ENCODE measurements at regions not wholly inside any gene's neighbourhood (a gene's known extent, or its start where the extent isn't known, plus 50 kb on each side); places are given as distances from the start of the nearest gene placed in this dataset.

DNA sequence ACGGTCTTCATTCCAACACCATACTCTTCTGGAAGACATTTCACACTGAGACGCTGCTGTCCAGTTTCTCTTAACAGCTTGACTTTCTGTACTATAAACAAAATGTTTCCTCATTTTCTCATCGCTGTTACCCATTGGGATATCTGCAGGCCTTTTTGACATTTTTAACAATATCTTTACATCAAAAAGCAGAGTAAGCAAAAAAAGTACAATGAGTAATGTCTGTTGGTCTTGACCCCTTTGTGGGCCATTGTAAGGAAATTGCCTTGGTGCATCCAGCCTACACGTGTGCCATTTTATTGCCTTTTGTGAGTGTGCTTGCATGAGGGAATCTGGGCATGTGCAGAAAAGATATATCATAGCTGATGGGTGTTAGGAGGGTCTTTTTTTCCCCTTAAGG, 129.1 kb upstream of the MANEA start:
- TF ChIP-seq, protein P1, sequence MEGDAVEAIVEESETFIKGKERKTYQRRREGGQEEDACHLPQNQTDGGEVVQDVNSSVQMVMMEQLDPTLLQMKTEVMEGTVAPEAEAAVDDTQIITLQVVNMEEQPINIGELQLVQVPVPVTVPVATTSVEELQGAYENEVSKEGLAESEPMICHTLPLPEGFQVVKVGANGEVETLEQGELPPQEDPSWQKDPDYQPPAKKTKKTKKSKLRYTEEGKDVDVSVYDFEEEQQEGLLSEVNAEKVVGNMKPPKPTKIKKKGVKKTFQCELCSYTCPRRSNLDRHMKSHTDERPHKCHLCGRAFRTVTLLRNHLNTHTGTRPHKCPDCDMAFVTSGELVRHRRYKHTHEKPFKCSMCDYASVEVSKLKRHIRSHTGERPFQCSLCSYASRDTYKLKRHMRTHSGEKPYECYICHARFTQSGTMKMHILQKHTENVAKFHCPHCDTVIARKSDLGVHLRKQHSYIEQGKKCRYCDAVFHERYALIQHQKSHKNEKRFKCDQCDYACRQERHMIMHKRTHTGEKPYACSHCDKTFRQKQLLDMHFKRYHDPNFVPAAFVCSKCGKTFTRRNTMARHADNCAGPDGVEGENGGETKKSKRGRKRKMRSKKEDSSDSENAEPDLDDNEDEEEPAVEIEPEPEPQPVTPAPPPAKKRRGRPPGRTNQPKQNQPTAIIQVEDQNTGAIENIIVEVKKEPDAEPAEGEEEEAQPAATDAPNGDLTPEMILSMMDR (IDR thresholded peaks at IDR 0.05): no peak
- TF ChIP-seq EZH2phosphoT487 (IDR thresholded peaks at IDR 0.05): no peak
- no peak for TF ChIP-seq EZH2 (IDR thresholded peaks at IDR 0.05)

Data from neural progenitor cell (in vitro differentiated cells).